Renal cortex interstitium (tissue), 11 donors: ENCODE measurements at regions not wholly inside any gene's neighbourhood (a gene's known extent, or its start where the extent isn't known, plus 50 kb on each side); places are given as distances from the start of the nearest gene placed in this dataset.

Experiments used
- DNase-seq, 11 donors: peaks; one replicate each; pipeline ENCODE4 v3.0.0-alpha.2; 2013; ENCODE audit warnings: low read depth in 9 of 11, low spot score in 4 of 11; ENCODE audit errors: extremely low read depth in 1 of 11

DNA sequence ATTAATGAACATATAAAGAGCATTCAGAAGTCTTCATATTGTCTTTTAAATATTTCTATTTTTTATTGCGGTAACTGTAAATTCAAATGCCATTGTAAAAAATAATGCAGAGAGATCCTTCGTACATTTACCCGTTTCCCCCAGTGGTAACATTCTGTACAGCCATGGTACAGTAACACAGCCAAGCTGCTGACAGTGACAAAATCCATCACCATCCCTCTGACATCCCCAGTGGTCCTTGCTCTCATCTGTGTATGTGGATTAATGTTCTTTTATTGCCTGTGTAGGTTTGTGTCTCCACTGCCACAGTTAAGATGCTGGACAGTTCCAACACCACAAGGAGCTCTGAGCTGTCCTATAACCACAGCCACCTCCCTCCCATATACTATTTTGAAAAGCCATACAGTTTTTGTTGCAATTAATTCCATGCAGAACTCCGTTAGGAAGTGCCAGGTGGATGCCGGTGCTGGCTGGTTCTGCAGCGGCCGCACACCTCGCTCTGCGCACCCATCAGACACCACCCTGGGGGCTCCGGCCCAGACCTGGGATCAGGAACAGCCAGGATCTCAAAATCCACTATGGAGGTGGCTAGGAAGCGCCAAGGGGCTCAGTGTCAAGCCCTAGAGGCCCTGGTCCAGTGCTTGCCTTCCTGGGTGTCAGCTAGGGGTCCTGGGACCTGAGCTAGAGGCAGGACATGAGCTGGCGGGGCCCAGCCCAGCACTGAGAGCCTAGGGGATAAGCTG is 93.1 kb upstream of the PMEPA1 start:
- no peak for DNase-seq

DNA sequence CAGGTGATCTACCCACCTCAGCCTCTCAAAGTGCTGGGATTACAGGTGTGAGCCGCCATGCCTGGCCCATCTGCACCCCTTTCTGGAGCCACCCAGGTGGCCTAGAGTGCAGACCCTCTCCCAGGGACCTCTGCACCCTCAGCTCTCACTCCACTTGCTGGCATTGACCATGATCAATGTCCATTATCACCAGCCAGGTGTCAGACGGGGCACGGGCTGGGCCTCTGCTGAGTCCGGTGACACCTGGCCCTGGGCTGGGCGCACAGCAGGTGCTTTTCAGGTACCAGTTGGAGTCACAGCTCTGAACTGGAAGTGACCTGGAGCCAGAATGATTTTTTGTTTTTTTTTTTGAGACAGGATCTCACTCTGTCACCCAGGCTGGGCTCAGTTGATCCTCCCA is 91.8 kb upstream of the PMEPA1 start:
- no peak for DNase-seq

DNA sequence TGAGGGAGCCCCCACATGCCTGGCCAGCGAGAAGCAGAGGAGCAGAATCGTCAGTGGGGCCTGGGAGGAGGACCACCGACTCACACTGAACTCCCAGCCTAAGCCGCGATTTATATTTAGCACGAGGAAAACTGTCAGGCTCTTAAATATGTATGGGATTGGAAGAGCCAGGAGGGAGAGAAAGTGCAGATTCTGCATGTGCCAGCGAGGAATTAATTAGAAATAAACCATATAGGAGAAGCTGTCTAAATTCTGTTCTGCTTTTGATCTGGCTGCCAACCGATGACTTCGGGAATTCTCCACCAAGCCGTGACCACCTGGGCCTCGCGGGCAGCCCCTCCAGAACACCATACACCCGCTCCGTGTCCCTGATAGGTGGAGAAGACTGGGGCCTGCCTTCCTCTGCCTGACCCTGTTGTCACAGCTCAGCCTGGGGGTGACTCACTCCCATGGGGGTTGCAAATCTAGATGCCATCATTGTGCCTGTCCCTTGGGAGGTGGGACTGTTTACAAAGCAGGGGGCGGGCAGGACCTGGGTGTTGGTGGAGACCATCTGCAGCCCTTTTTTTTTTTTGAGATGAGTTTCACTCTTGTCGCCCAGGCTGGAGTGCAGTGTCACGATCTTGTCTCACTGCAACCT is 91.1 kb upstream of the PMEPA1 start:
- DNase-seq = no peak

DNA sequence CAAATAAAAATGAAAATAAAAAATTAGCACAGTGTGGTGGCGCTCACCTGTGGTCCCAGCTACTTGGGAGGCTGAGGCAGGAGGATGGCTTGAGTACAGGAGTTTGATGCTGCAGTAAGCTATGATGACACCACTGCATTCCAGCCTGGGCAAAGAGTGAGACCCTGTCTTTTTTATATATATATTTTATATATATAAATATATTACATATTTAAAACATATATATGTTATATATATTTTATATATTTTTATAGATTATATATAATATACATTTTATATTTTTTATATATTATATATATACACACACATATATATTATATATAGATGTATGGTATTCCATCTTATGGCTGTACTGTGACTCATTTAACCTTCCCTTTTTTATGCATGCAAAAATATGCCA is 87.6 kb upstream of the PMEPA1 start:
- no peak for DNase-seq

DNA sequence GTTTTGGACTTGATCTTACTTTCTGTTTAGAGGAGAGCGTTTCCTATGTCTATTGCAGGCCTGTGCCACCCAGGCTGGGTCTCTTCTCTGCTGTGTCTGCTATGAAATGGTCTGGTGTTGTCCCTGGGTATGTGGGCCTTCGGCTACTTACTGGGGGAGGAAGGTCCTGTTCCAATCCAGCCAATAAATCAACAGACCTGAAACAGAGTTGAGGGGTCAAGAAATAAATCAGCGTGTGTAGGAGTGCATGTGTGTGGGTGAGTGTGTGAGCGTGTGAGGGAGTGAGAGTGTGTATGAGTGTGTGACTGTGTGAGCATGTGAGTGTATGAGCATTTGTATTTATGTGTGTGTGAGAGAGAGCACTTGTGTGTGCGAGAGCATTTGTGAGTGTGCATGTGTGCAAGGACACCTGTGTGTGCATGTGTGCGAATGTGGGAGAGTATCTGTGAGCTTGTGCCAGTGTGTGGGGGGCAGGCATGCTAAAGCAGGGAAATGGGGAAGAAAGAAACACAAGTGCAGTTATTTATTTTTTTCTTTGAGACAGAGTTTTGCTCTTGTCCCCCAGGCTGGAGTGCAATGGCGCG is 86.3 kb upstream of the PMEPA1 start:
- peak in 2 of 11 donors; percentile 26 to 48 for DNase-seq

DNA sequence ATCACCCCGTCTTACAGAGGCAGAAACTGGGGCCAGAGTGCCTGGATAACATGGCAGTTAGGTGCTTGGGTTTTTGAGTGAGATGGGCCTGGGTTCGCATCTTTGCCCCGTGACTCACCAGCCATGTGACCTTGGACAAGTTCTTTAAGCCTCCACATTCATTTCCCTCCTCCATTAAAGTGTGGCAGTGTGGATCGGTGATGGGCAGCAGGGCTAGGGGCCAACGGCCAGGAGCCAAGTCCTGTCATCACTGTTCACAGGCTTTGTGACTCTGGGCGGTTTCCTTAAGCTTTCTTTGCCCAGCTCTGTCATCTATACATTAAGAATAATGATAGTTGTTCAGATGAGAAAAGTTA is 85.5 kb upstream of the PMEPA1 start:
- no peak for DNase-seq

DNA sequence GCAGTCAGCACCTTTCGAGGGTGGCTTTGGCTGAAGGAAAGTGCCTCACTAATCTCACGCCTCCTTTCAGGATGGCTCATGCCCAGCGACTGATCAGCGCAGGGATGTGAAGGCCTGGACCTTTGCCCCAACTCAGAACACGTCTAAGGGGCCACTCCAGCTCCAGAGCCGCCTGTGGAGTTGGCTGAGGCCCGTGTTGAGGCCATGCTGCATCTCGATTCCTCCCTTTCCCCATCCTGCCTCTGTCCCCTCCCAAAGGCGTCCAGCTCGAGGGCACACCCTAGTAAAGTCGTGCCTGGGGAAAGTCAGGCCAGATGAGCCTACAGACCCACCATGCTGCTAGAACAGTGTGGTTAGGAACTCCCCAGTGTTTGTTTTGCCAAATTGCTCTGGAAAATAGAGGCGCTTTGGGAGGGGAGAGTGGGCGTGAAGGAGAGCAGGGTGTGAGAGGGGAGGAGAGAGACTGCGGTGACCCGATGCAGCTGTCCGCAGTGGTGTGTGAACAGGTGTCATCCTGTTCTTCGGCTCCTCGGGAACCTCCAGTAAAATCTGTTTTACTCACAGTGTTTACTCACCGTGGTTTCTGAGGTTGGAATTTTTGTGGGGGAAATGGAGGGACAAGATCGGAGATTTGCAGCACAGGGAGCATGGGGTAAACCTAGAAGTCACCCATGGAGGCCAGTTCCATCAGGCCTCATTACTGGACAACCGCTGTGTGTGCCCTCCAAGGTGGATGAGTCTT is 85.0 kb upstream of the PMEPA1 start:
- DNase-seq = peak in 3 of 11 donors; percentile 36 to 55 (median 43)

DNA sequence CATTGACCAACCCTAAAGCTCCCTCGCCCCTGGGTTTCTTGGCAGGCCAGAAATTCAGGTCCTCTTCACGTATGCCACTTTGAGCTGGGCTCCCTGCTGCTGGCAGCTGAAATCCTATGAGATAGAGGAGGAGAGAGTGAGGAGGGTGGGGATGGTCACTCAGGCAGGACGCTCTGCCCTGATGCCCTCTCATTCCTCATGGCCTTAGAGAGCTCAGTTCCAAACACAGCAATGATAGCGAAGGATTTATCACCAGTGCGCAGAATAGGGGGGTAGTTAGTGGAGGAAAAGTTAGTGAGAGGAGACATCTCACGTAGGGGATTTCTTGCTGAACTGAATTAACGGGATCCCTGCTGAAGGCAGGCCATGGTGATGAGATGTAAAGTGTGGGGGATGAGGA is 84.2 kb upstream of the PMEPA1 start:
- DNase-seq = peak in 1 of 11 donors; percentile 32

DNA sequence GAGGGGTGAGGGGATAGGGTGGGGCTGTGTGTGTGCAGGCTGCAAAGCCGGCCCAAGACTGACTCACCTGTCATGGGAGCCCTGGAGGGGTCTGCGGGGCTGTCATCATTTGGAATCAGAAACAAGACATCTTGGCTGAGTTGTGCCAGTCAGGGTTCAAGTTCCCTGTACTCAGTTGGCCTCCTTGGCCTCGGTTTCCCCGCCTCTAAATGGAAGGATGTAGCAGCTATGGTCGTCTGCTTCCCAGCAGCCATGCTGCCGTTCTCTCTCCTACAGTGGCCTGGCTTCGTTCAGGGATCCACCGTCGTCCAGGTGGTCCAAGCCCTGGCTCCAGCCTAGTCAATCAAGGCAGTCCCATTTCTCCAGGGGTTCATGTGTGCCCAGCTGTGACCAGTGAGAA is 83.6 kb upstream of the PMEPA1 start:
- DNase-seq = no peak

DNA sequence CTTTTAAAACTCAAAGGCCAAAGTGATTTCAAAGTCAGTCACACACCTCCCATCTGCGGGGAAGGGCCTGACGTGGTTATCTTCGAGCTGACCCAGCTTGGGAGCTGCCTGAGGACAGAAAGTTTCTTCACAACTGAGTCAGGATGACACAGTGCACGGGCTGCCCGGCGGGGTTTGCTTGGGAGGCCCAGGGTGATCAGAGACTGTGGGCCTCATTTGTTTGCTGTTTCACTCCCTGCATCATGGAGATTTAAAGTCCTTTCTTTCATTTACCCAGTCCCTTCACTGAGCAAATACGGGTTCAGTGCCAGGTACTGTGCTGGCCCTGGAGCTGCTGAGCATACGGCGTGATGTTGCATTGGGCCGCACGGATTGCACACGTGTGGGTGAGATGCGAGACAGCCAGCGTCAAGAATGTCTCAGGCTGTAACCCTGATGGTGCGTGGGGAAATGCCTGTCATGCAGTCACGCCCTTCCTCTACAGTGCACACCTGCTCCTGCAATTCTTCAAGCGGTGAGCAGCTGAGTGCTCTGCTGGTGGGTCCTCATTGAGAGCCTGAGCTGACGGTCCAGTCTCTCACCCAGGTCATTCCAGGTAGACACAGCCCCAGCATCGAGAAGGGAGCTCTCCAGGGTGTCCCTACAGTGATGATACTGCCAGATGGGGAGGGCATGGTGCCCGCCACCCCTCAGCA is 82.7 kb upstream of the PMEPA1 start:
- no peak for DNase-seq

DNA sequence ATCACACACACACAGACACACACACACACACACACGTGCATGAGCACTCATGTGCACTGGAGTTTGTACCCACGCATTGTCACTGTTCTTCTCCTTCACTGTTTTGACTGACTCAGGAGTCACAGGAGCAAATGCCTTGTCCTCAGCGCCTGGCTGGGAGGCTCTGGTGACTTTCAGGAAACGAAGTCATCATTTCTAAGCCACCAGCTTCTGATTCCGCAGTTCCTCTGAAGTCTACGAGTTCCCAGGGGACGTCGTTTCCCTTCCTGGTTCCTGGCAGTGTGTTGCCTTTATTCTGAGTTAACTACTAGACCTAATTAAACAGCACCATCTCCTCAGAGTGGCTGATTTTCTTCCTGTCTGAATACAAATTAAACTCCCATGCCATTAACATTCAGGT is 82.2 kb upstream of the PMEPA1 start:
- DNase-seq = no peak

DNA sequence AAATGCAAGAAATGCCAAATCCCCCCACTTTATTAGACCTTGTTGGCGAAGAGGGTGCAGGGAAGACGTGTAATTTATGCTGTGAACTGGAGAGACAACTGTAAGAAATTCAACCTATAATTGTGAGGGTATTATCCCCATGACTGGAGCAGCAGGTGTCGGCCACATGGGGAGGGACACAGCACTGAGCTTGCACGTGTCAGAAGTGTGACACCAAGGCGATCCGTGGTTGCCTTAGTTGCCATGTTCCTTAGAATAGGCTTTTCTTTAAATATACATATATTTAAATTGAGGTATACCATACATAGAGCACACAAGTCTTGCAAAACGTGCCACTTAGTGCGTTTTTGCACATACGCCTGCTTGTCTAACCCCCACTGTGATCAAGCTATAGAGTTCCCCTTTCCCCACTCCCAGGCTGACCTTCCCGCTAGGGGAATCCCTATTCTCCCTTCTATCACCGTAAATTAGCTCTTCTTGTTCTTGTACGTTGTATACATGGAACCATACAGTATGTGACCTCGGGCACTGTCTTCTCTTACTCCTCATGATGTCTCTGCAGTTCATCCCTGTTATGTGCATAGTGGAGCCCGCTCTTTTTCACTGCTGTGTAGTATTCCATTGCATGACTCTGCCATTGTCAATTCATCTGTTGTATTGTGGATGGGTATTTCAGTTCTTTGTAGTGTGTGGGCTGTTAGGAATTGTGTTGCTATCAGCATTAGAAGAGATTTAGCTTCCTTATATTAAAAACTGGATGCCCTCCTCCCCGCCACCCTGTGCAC is 81.6 kb upstream of the PMEPA1 start:
- DNase-seq = no peak

DNA sequence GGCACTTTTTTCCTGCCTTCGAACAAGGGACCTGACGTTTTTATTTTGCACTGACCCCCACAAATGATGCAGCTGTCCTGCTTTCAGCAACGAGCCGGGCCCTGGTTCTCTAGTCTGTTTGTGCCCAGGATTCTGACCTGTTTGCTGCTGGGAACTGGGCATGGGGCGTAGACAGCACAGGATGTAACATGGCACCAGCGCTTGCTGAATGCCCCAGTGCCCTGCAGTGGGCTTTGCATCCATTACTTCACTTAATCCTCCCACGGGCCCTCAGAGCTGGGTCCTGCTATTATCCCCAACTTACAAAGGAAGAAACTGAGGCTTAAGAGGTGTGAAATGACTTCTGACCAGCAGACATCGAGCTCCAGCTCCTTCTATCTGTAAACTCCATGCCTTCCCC is 80.4 kb upstream of the PMEPA1 start:
- DNase-seq = no peak

DNA sequence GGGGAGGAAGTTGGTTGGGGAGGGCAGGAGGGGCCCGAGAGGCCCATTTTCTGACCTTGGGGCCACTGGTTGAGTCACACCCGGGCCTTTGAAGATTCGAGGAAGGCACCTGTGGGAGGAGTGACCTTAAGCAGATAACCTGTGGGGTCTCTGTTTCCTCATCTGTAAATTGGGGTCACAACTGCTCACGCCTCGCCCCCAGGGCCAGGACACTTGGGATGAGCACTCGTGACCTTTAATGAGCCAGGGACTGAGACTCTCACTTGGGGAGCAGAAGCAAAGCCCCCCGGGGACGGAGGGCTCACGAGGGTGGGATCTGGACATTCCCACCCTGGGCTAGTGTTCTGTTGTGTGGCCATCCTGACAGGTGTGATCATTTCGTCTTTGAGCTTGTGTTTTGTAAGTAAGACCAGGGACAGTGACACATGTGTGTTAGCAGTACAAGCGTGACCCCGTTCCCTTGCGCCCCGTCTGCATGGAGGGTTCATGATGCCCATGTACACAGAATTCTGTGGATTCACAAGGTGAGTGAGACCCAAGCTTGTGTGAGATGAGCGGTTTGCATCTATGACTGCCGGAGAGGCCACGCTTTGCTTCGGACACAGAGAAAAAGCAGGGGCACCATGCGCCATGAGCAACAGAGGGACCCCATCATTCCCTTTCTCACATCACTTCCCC is 79.3 kb upstream of the PMEPA1 start:
- DNase-seq = no peak

DNA sequence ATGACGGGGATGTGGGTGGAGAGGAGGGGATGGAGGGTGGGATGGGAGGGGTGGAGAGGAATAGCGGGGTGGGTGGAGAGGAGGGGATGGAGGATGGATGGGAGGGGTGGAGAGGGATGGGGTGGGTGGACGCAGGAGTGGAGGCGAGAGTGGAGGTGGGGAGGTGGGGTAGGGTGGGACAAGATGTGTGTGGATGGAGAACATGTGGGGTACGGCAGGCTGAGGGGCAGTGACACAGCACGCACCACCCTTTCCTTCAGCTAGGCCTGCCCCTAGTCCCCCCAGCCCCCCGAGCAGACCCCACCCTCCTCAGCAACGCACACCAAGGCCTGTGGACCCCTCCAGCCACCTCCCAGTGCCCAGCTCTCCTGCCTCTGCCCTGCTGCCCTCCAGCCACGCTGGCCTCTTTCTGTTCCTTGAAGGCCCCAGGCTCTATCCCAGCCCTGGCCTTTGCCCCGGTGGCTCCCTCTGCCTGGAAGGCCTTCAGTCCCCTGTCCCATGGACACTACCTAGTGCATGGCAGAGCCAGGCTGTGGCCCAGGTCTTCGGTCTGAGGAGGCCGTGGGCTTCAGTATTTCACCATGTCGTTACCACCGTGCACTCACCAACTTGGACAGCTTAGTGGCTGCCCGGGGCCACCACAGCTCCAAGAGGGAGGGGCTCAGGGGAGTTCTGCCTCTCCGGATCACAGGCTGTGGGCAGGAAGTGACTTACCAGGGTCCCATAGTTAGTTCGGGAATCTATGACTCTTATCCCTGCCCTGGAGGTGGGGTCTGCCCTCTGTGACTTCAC is 78.4 kb upstream of the PMEPA1 start:
- DNase-seq = no peak

DNA sequence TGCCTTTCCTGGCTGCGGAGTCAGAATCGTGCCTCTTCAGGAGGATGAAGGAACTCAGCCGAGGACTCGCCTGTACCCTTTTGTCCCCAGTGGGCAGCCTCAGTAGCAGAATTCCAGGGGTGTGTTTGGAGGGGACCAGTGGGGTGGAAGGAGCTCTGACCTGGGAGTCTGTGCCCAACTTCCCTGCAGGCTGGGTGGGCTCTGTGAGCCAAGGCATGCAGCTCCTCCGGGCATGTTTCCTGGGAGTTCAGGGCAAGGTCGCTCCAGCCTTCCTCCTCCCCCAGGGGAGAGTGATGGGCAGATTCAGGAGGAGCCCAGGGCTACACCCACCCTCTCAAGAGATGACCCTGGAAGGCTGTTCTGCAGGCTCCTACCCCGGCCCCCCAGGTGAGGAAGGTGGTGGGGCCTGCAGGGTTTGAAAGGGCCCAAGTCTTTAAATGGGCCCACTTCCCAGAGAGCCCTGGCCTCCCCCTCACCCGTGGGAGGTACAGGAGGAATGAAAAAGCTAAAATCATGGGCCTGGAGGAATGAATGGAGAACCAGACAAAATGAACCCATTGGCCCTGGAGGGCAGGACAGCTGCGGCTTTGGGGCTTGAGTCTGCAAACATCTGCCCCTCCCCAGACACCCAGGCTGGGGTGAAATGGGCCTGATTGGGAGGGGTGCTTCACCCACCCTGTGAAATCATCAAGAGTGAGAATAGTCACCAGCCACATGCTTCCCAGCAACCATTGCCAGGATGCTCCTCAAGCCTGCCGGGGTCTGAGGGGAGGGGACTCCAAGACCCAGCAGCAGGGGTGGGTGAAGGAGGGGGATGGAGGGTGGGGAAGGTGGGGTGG is 77.6 kb upstream of the PMEPA1 start:
- DNase-seq = no peak
